Erythroblast (primary cell): ENCODE measurements at regions not wholly inside any gene's neighbourhood (a gene's known extent, or its start where the extent isn't known, plus 50 kb on each side); places are given as distances from the start of the nearest gene placed in this dataset.

Experiments
- GATA1 ChIP-seq: IDR thresholded peaks from 2 replicates; pipeline ENCODE4 v1.6.1; 2011; ENCODE audit warnings: low read depth, mild to moderate bottlenecking, control low read depth, low read length, moderate library complexity
- POLR2A ChIP-seq: IDR thresholded peaks from 2 replicates; pipeline ENCODE4 v1.6.1; 2011; ENCODE audit warnings: mild to moderate bottlenecking, low read length

GRCh38 chr12:107179871-107180270 lies 86.5 kb upstream of the CRY1 start:
- TF ChIP-seq POLR2A (no peak), GATA1 (no peak)
